Loucy (cell line): ENCODE measurements at regions not wholly inside any gene's neighbourhood (a gene's known extent, or its start where the extent isn't known, plus 50 kb on each side); places are given as distances from the start of the nearest gene placed in this dataset.
A peak's percentile ranks its signal among the peaks of the same experiment; 100 is the strongest.

Source experiments
- H2AFZ ChIP-seq: fragments of 200-600 bp; sonication (generic); 2 replicates; pipeline ENCODE4 v1.6.0; 2016; ENCODE audit warnings: antibody characterized with exemption, mild to moderate bottlenecking, low read length, moderate library complexity
- H3F3A ChIP-seq: fragments of 200-600 bp; 2 replicates; pipeline ENCODE4 v1.6.0; 2016; ENCODE audit warnings: antibody characterized with exemption, low read depth, mild to moderate bottlenecking
- H3K27me3 ChIP-seq: fragments of 200-600 bp; sonication (generic); 2 replicates; pipeline ENCODE4 v1.6.1; 2014; ENCODE audit warnings: low read length, mild to moderate bottlenecking; ENCODE audit not compliant: insufficient read depth, poor library complexity, severe bottlenecking
- H3K36me3 ChIP-seq: fragments of 200-600 bp; sonication (generic); 2 replicates; pipeline ENCODE4 v1.6.1; 2016; ENCODE audit warnings: low read length; ENCODE audit not compliant: insufficient read depth
- H3K4me1 ChIP-seq: fragments of 200-600 bp; sonication (generic); 2 replicates; pipeline ENCODE4 v1.5.1; 2014; ENCODE audit warnings: low read length, mild to moderate bottlenecking; ENCODE audit not compliant: insufficient read depth, poor library complexity, severe bottlenecking
- H3K4me2 ChIP-seq: fragments of 200-600 bp; sonication (generic); 2 replicates; pipeline ENCODE4 v1.6.0; 2014; ENCODE audit warnings: antibody characterized with exemption, low read length, low read depth, mild to moderate bottlenecking; ENCODE audit not compliant: poor library complexity, severe bottlenecking
- H3K4me3 ChIP-seq: fragments of 200-600 bp; sonication (generic); 2 replicates; pipeline ENCODE4 v1.5.1; 2014; ENCODE audit warnings: low read length, mild to moderate bottlenecking, mixed read lengths; ENCODE audit not compliant: poor library complexity, severe bottlenecking
- H3K79me2 ChIP-seq: fragments of 200-600 bp; sonication (generic); 2 replicates; pipeline ENCODE4 v1.6.1; 2014; ENCODE audit warnings: low read length; ENCODE audit not compliant: insufficient read depth
- H3K9ac ChIP-seq: fragments of 200-600 bp; sonication (generic); 2 replicates; pipeline ENCODE4 v1.6.0; 2014; ENCODE audit warnings: mild to moderate bottlenecking, low read depth, low read length, moderate library complexity; ENCODE audit not compliant: poor library complexity, severe bottlenecking
- H3K9me2 ChIP-seq: fragments of 200-600 bp; sonication (generic); replicated peaks from 2 replicates; pipeline ENCODE4 v1.6.1; 2016; ENCODE audit warnings: low read depth, low read length, mixed read lengths
- H3K9me3 ChIP-seq: fragments of 200-600 bp; sonication (generic); 2 replicates; pipeline ENCODE4 v1.6.1; 2014; ENCODE audit warnings: mild to moderate bottlenecking, antibody characterized with exemption, low read length, low read depth; ENCODE audit not compliant: insufficient read depth
- H4K20me1 ChIP-seq: fragments of 200-600 bp; sonication (generic); 2 replicates; pipeline ENCODE4 v1.6.0; 2014; ENCODE audit warnings: antibody characterized with exemption, low read length, mild to moderate bottlenecking; ENCODE audit not compliant: insufficient read depth, poor library complexity, severe bottlenecking
- EZH2phosphoT487 ChIP-seq: fragments of 200-600 bp; IDR thresholded peaks from 2 replicates; pipeline ENCODE4 v1.6.1; 2018; ENCODE audit warnings: antibody characterized with exemption, mild to moderate bottlenecking, moderate library complexity, borderline replicate concordance
- TF ChIP-seq, protein P1 (sequence below): fragments of 200-600 bp; sonication (generic); conservative IDR thresholded peaks from 2 replicates; pipeline ENCODE4 v1.5.1; 2014; ENCODE audit warnings: mild to moderate bottlenecking, antibody characterized with exemption, low read length

GRCh38 chr6:6460416-6460815 lies 128.1 kb upstream of the LY86 start:
- H3F3A ChIP-seq: no peaks in the 10 kb centered on the region
- H3K79me2 ChIP-seq: no peaks in the 10 kb centered on the region
- H3K36me3 ChIP-seq: no peaks in the 10 kb centered on the region
- peaks cover 5% of the 10 kb centered on the region for H3K4me1 ChIP-seq
- no peak for TF ChIP-seq EZH2phosphoT487
- TF ChIP-seq, protein P1, sequence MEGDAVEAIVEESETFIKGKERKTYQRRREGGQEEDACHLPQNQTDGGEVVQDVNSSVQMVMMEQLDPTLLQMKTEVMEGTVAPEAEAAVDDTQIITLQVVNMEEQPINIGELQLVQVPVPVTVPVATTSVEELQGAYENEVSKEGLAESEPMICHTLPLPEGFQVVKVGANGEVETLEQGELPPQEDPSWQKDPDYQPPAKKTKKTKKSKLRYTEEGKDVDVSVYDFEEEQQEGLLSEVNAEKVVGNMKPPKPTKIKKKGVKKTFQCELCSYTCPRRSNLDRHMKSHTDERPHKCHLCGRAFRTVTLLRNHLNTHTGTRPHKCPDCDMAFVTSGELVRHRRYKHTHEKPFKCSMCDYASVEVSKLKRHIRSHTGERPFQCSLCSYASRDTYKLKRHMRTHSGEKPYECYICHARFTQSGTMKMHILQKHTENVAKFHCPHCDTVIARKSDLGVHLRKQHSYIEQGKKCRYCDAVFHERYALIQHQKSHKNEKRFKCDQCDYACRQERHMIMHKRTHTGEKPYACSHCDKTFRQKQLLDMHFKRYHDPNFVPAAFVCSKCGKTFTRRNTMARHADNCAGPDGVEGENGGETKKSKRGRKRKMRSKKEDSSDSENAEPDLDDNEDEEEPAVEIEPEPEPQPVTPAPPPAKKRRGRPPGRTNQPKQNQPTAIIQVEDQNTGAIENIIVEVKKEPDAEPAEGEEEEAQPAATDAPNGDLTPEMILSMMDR: no peak
- H3K9ac ChIP-seq: no peak overlapping the region
- H3K4me2 ChIP-seq: peak overlapping the region; percentile 20
- H3K9me3 ChIP-seq: no peaks in the 10 kb centered on the region
- no peak overlapping the region for H2AFZ ChIP-seq
- H3K4me3 ChIP-seq: no peak overlapping the region
- no peaks in the 10 kb centered on the region for H4K20me1 ChIP-seq
- no peaks in the 10 kb centered on the region for H3K9me2 ChIP-seq
- no peaks in the 10 kb centered on the region for H3K27me3 ChIP-seq

- Histone ChIP-seq H4K20me1 (no peaks in the 10 kb centered on the region), H3K4me1 (peaks cover 5% of the 10 kb centered on the region), H3K9me2 (no peaks in the 10 kb centered on the region), H3K4me3 (no peak overlapping the region), H2AFZ (no peak overlapping the region), H3K4me2 (peak overlapping the region; percentile 20), H3K9me3 (no peaks in the 10 kb centered on the region), H3K79me2 (no peaks in the 10 kb centered on the region), H3K9ac (no peak overlapping the region), H3K36me3 (no peaks in the 10 kb centered on the region), H3K27me3 (no peaks in the 10 kb centered on the region), H3F3A (no peaks in the 10 kb centered on the region)
- TF ChIP-seq EZH2phosphoT487: no peak
- TF ChIP-seq, protein P1: no peak
Observed at GRCh38 chr6:6461138-6461537, 127.4 kb upstream of the LY86 start.

DNA sequence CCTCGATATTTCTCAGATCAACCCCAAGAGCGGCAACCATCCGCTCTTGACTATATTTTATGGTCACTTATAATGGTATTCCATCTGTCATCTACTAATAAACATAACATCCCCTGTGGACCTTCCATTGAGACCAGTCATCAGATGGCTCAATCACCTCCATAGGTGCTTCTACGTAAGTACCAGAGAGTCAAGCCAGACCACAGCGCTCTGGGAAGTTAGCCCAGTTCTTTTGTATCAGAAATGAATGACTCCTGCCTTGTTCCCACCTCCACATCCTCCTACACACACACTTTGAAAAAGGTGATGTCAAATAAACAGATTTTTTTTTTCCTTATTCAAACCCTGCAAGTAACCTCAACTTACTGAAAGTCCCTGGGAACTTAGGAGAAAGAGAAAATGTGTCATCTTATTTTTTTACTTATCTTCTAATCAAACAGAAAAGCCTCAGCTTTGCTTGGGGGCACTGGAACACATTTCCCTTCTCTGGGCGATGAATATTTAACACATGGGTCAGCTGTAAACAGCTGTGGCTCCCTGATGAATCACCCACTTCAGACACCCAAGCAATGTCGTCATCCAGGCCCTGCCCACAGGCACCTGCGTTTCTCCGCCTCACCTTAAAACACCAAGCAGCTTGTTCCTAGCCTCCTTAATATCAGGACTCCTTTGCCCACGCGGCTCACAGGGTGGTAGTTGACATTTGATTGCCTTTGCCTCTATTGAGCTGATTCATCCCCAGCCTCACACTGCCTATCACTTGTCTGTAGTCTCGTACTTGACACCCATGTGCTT lies 121.4 kb upstream of the LY86 start:
- Histone ChIP-seq H3K4me3 (no peak overlapping the region), H3K4me1 (no peaks in the 10 kb centered on the region), H3K36me3 (no peaks in the 10 kb centered on the region), H3K9me3 (no peaks in the 10 kb centered on the region), H3K27me3 (no peaks in the 10 kb centered on the region), H3K9ac (no peak overlapping the region), H3K79me2 (no peaks in the 10 kb centered on the region), H2AFZ (no peak overlapping the region), H3F3A (no peaks in the 10 kb centered on the region), H4K20me1 (no peaks in the 10 kb centered on the region), H3K9me2 (no peaks in the 10 kb centered on the region), H3K4me2 (no peak overlapping the region)
- no peak for TF ChIP-seq EZH2phosphoT487
- TF ChIP-seq, protein P1: no peak
